ENCODE measurements at regions not wholly inside any gene's neighbourhood (a gene's known extent, or its start where the extent isn't known, plus 50 kb on each side); places are given as distances from the start of the nearest gene placed in this dataset.

DNA sequence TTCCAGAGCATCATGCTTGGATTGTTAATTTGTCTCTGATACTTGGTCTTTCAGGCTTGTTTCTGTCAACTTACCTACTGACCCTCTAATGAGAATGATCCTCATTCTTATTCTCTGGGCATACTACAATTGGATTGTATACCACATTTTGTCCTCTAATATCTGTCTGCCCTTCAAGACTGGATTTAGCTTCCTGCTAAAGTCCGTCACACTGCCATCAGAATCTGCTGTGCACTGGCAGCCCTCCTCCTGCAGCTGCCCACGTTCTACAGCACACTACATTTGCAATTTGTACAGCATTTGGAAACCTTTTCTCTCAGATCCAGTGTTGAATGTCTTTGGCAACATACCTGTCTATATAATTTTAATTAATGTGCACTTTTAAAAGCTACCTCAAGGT lies 183.1 kb downstream of the ZNF330 start:
- DNase-seq (ENCODE audit: low spot score), result no peak

GRCh38 chr4:141406237-141406636 lies 185.5 kb downstream of the ZNF330 start:
- DNase-seq (ENCODE audit: low spot score), result no peak

GRCh38 chr4:141409556-141409955 lies 188.9 kb downstream of the ZNF330 start:
- DNase-seq (ENCODE audit: low spot score), result no peak

DNA sequence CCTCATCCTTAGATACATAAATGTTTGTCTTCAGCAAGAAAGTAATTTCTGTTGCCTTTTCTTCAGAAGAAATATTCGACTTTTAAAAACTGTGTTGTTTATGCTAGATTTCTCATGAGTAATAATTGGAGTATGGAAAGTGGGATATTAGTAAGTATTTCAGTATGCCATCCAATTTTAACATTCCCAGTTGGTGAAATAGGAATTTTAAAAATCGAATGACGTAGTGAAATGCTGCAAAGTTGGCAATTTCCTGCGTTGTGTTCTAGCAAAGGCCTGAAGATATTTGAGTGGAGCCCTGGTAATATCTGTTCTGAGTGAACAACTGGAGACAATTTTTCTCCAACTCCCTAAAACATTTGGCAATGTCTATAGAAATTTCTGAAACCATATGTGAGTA lies 190.1 kb downstream of the ZNF330 start:
- no peak for DNase-seq (ENCODE audit: low spot score)

DNA sequence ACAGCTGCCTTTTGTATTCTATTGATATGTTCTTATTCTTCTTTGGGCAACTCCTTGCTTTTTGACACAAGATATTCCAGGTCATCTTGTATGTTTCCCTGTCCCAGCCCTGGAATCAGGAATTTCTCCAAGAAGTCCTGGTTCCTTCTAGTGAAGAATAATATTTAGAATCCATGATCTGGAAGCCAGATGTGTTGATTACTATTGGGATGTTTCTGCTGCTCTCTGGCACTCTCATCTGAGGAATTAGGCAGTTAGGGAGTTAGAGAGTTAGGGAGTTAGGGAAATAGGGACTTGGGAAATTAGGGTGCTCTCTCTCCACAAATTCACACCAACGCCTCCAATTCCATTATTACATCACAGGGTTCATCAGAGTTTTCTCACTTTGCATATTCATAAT lies 191.2 kb downstream of the ZNF330 start:
- no peak for DNase-seq (ENCODE audit: low spot score)

DNA sequence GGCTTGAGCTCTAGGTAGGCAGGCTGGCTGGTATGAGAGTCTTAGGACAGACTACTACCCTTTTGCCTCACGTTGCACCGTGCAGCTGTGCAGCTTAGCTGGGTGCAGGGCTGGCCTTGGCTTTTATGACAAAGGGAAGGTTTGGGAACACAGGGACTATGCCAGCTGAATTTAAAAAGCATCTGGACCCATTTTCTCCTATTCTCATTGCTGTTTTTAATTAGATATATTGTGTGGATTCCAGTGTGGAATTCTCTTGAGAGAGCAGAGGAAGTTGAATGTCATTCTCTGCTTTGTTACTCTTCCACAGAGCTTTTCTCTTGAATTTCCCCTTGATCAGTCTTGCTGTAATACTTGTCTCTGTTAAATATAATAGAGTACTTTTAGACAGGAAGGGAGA lies 192.7 kb downstream of the ZNF330 start:
- DNase-seq (ENCODE audit: low spot score), result no peak

DNA sequence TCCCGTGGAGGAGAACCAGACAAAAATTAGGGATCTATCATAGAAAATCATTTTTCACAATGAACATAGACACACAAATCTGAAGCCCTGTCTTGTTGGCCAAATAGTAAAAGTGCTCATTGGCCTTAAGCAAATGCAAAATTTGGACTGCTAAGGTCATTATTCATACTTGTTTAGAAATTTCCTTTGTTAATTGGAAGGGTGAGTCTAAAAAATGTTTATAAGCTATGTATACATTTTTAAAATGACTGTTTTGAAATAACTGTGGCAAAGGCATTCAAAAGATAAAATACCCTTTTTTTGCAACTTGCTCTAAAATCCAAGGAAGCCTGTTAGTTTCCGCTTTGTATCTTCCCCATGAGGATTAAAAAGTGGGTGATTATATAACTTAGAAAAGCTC lies 195.0 kb downstream of the ZNF330 start:
- no peak for DNase-seq (ENCODE audit: low spot score)

- no peak for DNase-seq (ENCODE audit: low spot score)
Measured at GRCh38 chr4:141416219-141416618, 195.5 kb downstream of the ZNF330 start.

GRCh38 chr4:141416677-141417363 lies 196.1 kb downstream of the ZNF330 start:
- DNase-seq (ENCODE audit: low spot score), result no peak

GRCh38 chr4:141417387-141417786 lies 196.7 kb downstream of the ZNF330 start:
- DNase-seq (ENCODE audit: low spot score), result no peak

DNA sequence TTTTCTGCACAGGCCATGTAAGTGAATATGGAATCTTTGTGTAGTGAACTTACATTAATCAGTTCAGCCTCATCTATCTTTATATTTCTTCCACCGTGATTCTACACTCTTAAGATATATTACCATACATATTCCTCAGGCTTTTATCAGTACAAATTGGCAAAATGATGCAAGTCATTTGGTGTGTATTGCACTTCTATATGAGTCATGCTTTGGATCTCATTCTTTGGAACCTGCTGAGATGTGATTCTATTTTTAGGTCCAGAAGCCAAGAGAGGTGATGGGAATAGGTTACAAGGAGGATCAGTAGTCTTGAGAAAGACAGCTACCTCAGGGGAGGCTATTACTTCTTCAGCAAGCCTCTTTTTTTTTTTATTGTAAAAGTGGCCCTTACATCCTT lies 204.4 kb downstream of the ZNF330 start:
- no peak for DNase-seq (ENCODE audit: low spot score)

DNA sequence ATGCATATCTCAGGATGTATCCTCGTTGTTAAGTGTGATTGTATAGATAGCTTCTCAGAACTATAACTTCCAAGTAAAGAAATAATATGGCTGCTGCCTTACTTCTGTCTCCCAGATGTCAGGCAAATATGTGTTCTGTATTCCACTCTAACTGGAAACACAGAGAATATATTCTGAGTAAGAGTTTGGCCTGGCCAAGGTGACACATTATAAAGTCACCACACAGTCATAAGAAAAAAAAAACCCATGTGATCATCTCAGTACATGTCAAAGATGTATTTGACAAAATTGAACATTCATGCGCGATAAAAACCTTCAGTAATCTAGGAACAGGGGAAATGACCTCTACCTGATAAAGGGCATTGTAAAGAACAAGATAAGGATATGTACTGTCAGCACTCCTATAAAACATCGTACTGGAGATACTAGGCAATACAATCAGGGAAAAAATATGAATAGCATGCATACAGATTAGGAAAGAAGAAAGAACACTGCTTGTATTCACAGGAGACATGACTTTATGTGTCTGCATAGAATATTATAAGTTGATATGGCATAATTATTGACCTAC lies 207.1 kb downstream of the ZNF330 start:
- no peak for DNase-seq (ENCODE audit: low spot score)

GRCh38 chr4:141429933-141430332 lies 206.4 kb upstream of the IL15 start:
- DNase-seq (ENCODE audit: low spot score), result no peak

DNA sequence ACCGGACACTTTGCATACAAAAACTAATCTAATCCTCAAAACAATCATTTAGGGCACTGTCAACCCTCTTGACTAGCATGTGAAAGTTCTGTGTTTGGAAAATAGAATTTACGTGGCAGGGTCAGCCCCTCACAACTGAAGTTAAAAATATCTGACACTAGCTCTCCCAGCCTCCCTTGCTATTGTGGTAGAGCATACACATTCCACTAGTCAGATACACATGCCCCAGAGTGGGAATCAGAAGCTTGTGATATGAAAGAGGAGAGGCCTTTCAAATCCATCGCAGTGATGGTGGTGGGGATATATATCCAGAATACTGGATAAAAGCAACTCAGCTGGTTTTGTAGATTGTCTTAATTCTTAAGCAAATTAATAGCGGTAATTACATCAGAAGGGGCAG lies 205.7 kb upstream of the IL15 start:
- DNase-seq (ENCODE audit: low spot score), result no peak

DNA sequence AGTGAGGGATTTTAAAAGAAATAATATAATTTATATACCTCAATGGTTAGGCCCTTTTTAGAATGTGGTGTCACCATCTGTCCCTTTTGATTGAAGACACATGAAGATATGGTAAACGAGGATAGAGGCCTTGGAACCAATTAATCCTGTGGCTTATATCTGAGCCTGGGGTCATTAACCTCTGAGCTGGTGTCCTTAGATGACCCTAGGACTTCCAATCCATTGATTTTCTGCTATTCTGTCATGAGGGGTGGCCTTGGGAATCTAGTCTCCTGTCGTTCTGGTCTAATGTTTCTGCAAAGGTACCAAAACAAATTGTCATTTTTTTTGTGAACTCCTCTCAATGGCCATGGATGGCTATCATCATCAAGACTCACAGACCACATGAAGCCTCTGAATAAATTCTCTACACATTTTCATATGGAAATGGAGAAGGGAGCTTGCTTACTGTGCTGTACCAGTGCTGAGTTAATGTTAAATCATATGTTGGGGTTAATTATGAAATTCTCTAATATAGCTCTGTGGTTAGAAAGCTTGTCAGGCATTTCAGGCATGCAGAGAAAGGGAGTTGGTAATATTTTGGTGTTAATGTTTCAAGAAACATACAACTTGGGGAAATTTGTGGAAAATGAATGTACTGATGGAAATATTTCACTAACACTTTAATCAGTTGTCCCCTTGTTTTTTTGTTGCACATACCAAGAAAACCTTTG lies 204.2 kb upstream of the IL15 start:
- DNase-seq (ENCODE audit: low spot score), result no peak

DNA sequence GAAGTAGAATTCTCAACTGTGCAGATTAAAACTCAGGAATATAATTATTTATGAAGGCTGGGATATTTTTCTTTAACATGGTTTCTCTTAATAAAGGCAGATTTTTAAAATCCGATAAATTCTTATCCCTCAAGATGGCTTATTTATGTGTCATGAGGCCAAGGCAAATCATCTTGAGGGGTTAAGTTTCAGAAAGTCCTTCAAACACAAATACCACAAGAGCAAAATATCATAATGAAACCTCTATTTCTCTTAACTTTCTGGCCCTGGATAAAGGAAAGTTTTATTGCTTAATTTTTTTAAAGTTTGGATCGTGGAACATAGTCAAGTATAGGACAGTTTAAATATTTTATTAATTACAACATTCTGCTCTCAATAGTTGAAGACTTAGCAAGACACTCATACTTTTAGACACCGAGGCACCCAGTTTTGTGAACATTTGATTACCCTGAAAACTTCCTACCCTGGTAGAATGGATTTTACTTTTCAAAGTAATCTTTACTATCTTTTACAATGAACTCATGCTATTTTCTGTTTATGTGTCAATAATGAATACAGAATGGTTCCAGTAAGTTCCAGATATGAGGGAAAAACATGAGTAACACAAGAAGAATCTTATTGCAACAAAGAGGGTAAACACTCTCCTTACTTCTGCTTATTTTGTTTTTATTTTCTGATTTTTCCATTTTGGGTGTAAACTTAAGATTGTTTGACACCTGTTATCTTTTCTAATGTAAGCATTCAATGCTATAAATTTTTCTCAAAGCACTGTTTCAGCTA lies 200.7 kb upstream of the IL15 start:
- no peak for DNase-seq (ENCODE audit: low spot score)

DNA sequence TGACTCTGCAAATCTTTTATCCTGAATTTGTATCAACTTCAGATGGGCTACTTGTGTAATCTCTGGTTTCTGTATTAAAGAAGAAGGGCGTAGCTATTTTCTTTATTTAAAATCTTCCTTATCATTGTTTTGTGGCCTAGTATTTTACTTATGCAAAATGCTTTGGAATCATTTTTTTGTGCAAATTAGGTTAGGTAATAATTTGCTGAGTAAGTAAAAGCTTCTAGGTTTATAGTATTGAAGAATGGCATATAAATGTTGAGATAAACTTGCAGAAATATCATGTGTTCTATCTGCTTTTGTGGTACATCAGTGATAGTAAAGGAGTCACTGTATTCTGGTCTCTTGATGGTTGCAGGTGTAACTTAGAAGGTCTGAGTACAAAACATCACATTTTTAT lies 197.2 kb upstream of the IL15 start:
- DNase-seq (ENCODE audit: low spot score), result no peak

GRCh38 chr4:141447761-141448160 lies 188.6 kb upstream of the IL15 start:
- no peak for DNase-seq (ENCODE audit: low spot score)

- no peak for DNase-seq (ENCODE audit: low spot score)
Measured at GRCh38 chr4:141448490-141448889, 187.9 kb upstream of the IL15 start.

DNA sequence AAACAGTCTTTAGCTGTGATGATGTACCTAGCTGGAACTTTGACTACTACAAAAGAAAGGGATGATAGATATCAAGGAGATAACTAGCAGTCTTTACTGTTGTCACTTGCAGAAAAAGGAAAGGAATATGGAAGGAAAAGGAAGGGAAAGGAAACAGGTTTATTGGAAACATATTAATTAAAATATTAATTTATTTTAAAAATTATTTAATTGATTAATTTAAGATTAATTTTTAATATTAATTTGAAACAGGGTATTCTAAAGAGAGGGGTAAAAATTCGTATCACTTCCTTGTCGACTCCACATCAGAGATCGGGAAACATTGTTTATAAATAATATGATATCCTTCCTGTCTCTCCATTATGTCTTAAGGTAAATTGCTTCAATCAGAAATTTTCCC lies 186.5 kb upstream of the IL15 start:
- DNase-seq (ENCODE audit: low spot score), result no peak

GRCh38 chr4:141455651-141456050 lies 180.7 kb upstream of the IL15 start:
- no peak for DNase-seq (ENCODE audit: low spot score)

- no peak for DNase-seq (ENCODE audit: low spot score)
Measured at GRCh38 chr4:141457653-141458052, 178.7 kb upstream of the IL15 start.

GRCh38 chr4:141458501-141458900 lies 177.9 kb upstream of the IL15 start:
- no peak for DNase-seq (ENCODE audit: low spot score)

Measured in D341Med (cell line).